Neutrophil (primary cell): ENCODE measurements at regions not wholly inside any gene's neighbourhood (a gene's known extent, or its start where the extent isn't known, plus 50 kb on each side); places are given as distances from the start of the nearest gene placed in this dataset.

Experiments
- H3K27ac ChIP-seq: fragments of 200-600 bp; sonication (generic); 2 replicates; pipeline ENCODE4 v1.5.1; 2016; ENCODE audit warnings: mild to moderate bottlenecking, moderate library complexity
- H3K27me3 ChIP-seq: fragments of 200-600 bp; sonication (generic); 2 replicates; pipeline ENCODE4 v1.6.0; 2016; ENCODE audit warnings: mild to moderate bottlenecking
- H3K36me3 ChIP-seq: fragments of 200-600 bp; sonication (generic); 2 replicates; pipeline ENCODE4 v1.5.1; 2017
- H3K4me1 ChIP-seq, 2 experiments: fragments of 200-600 bp in 1 of 2; sonication (generic) in 1 of 2; 1 replicate in 1 of 2; 2 replicates in 1 of 2; pipeline versions ENCODE4 v1.5.1 to v1.6.1; 2013 to 2016; ENCODE audit warnings: low read depth in 1 of 2, low read length in 1 of 2, mild to moderate bottlenecking in 1 of 2, moderate library complexity in 1 of 2; ENCODE audit not compliant: control insufficient read depth in 1 of 2, insufficient read depth in 1 of 2
- H3K4me3 ChIP-seq, 2 experiments: fragments of 200-600 bp in 1 of 2; sonication (generic) in 1 of 2; 1 replicate in 1 of 2; 2 replicates in 1 of 2; pipeline ENCODE4 v1.5.1; 2013 to 2016; ENCODE audit warnings: low read depth in 1 of 2, low read length in 1 of 2, mild to moderate bottlenecking in 1 of 2, moderate library complexity in 1 of 2
- H3K9me3 ChIP-seq: fragments of 200-600 bp; sonication (generic); 2 replicates; pipeline ENCODE4 v1.5.1; 2016
- TF ChIP-seq, protein P1 (sequence below): fragments of 200-600 bp; sonication (generic); IDR thresholded peaks from 2 replicates; pipeline ENCODE4 v1.5.1; 2016; ENCODE audit warnings: antibody characterized with exemption

DNA sequence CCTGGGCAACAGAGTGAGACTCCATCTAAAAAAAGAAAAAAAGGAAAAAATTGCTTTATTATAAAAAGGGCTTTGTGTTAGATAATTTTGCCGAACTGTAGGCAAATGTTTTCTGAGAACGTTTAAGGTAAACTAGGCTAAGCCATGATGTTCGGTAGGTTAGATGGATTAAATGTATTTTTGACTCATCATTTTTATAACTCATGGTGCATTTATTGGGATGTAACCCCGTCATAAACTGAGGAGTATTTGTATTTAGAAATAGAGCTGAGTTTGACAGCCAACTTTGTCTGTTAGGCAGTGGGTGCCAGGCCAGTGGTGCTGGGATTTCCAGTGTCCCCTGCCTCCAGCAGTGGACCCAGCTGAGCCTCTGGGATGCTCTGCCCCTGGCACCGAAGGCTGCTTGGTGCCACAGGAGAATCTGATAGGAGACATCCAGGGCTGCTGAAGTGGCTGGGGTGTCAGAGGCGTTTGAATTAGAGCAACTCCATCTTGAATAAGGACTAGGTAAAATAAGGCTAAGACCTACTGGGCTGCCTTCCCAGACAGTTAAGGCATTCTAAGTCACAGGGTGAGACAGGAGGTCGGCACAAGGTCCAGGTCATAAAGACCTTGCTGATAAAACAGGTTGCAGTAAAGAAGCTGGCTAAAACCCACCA, 114.9 kb upstream of the EEPD1 start:
- Histone ChIP-seq H3K27ac (no peak overlapping the region), H3K27me3 (peaks cover 12% of the 10 kb centered on the region), H3K4me1 (no peaks in the 10 kb centered on the region), H3K4me3 (no peak overlapping the region), H3K36me3 (no peaks in the 10 kb centered on the region), H3K9me3 (no peaks in the 10 kb centered on the region)
- TF ChIP-seq, protein P1, sequence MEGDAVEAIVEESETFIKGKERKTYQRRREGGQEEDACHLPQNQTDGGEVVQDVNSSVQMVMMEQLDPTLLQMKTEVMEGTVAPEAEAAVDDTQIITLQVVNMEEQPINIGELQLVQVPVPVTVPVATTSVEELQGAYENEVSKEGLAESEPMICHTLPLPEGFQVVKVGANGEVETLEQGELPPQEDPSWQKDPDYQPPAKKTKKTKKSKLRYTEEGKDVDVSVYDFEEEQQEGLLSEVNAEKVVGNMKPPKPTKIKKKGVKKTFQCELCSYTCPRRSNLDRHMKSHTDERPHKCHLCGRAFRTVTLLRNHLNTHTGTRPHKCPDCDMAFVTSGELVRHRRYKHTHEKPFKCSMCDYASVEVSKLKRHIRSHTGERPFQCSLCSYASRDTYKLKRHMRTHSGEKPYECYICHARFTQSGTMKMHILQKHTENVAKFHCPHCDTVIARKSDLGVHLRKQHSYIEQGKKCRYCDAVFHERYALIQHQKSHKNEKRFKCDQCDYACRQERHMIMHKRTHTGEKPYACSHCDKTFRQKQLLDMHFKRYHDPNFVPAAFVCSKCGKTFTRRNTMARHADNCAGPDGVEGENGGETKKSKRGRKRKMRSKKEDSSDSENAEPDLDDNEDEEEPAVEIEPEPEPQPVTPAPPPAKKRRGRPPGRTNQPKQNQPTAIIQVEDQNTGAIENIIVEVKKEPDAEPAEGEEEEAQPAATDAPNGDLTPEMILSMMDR, result no peak

DNA sequence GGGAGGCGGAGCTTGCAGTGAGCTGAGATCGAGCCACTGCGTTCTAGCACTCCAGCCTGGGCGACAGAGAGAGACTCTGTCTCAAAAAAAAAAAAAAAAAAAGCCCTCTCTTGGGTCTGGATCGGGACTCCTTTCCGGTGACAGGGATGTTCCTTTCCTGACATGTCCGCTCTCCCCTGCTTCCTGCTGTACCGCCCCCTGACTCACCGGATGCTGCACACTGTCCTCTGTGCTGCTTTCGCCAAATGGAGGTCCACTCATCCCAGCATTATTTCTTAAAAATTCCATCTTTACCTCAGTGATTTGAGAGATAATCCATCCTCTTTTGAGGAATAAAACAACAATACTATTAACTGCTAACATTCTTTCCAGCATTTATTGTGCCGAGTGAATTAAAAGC, 113.8 kb upstream of the EEPD1 start:
- H3K4me1 ChIP-seq, result no peaks in the 10 kb centered on the region
- no peaks in the 10 kb centered on the region for H3K9me3 ChIP-seq
- no peaks in the 10 kb centered on the region for H3K36me3 ChIP-seq
- no peak overlapping the region for H3K27ac ChIP-seq
- no peak overlapping the region for H3K4me3 ChIP-seq
- peaks cover 12% of the 10 kb centered on the region for H3K27me3 ChIP-seq
- TF ChIP-seq, protein P1, result no peak

DNA sequence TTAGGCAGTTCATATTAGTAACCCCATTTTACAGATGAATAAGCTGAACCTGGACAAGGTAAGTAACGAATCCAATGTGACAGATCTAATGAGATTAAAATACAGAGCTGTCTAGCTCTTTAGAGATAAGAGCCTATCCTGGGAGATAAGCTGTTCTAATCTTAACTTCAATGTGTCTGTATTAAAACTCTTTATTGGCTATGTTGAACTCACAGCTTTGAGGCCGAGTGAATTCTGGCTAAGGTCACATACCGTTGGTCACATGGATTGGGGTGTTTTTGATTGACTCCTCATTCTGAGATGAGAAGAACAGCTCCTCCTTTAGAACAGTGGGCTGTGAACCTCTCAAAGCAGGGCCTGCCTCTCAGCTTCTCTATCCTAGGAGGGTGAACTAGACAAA, 113.4 kb upstream of the EEPD1 start:
- TF ChIP-seq, protein P1, result no peak
- Histone ChIP-seq H3K4me3 (no peak overlapping the region), H3K36me3 (no peaks in the 10 kb centered on the region)

DNA sequence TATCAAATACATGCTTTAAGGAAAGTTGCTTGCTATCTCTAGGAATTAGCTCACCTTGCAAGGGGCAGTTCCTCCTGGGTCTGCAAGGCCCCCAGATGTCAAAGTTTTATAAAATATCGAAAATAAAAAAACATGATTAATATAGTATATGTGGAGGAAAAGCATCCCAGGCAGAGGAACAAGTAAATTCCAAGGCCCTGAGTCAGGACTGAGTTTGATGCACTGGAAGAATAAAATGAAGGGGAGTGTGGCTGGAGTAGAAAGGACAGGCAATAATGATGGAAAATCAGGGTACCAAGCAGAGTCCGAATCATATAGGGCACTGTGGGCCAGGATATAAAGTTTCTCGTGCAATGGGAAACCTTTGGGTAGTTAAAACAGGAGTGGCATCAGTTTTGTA, 112.4 kb upstream of the EEPD1 start:
- Histone ChIP-seq H3K27ac (no peak overlapping the region), H3K4me3 (no peak overlapping the region), H3K36me3 (no peaks in the 10 kb centered on the region), H3K9me3 (no peaks in the 10 kb centered on the region), H3K27me3 (peaks cover 12% of the 10 kb centered on the region), H3K4me1 (no peaks in the 10 kb centered on the region)
- TF ChIP-seq, protein P1, result no peak

More for the DNA sequence above, 113.4 kb upstream of the EEPD1 start:
- Histone ChIP-seq H3K27me3 (peaks cover 12% of the 10 kb centered on the region), H3K27ac (no peak overlapping the region), H3K4me1 (no peaks in the 10 kb centered on the region), H3K9me3 (no peaks in the 10 kb centered on the region)

DNA sequence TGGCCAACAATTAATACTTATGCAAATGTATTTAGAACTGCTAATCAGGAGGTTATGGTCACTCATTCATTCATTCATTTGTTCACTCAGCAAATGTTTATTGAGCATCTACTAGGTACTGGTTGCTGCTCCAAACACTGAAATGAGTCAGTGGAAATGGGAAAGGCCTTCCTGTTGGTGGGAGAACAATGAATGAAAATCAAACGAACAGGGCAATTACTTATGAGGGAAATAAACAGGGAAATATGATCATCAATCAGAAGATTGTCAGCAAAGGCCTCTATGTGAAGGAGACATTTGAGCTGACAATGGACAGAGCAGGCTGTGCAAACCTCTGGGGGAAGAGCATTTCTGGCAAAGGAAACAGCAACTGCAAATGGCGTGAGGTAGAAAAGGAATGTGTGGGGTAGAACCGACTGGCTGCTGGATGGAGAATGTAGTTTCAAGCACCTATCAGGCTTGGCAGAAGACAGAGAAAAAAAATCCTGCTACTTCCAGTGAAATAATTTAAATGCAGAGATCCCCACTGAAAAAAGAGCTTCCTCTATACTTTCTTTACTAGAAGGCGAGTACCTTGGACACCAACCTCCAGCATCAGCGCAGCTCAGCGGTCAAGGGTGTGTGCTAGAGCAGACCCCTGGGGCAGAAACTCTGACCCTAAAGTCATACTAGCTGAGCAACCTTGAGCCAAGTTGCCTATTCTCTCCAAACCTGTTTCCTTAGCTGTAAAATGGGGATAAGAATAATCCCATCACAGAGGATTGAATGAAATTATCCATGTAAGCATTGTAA, 108.8 kb upstream of the EEPD1 start:
- Histone ChIP-seq H3K27ac (no peak overlapping the region), H3K27me3 (no peaks in the 10 kb centered on the region), H3K4me1 (peaks cover 9 to 21% of the 10 kb centered on the region in 2 experiments), H3K9me3 (no peaks in the 10 kb centered on the region), H3K36me3 (no peaks in the 10 kb centered on the region), H3K4me3 (no peak overlapping the region)
- TF ChIP-seq, protein P1, result no peak
